Activated gamma-delta T cell (primary cell): ENCODE measurements at regions not wholly inside any gene's neighbourhood (a gene's known extent, or its start where the extent isn't known, plus 50 kb on each side); places are given as distances from the start of the nearest gene placed in this dataset.

ENCODE experiments used
- DNase-seq: peaks from one replicate; lab custom pipeline; 2025; lab: John Stamatoyannopoulos, UW

GRCh38 chr21:22573834-22574233 lies 1575.6 kb downstream of the NCAM2 start:
- no peak for DNase-seq

GRCh38 chr21:22575165-22575584 lies 1577.0 kb downstream of the NCAM2 start:
- DNase-seq, result no peak

DNA sequence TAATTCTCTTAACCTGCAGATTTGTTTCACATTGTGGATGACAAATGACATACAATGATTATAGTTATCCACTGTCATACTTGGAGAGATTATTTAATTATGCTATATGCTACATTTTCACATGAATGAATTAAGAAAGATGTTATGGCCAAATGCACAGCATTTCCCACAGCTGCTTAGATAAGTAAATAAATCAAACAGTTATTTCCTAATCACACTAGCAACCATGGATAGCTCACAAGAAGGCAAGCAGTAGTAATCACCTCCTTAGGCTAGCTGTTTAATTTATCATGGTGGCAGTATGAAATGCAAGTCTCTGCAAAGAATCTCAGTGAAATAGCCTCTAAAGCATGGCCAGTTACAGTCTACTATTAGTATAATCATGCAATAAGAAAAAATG lies 1581.5 kb downstream of the NCAM2 start:
- no peak for DNase-seq

DNA sequence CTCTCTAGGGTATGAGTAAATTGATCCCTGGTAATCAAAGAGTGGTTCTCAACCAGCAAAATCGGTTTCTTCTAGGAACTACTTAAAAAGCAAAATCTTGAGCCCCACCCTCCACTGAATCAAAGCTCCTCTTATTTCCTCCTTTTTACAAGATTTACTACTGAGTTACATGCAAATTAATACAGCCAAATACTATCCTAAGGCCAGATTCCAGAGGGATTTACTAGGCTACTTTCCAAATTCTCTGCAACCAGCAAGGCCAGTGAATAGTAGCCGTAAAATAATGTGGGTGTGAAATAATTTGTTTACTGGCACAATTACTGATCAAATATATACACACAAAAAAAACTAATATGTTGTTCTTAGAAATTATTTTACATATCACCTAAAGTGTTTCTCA lies 1583.8 kb downstream of the NCAM2 start:
- no peak for DNase-seq

- no peak for DNase-seq
Measured at GRCh38 chr21:22584308-22584707, 1586.1 kb downstream of the NCAM2 start.

DNA sequence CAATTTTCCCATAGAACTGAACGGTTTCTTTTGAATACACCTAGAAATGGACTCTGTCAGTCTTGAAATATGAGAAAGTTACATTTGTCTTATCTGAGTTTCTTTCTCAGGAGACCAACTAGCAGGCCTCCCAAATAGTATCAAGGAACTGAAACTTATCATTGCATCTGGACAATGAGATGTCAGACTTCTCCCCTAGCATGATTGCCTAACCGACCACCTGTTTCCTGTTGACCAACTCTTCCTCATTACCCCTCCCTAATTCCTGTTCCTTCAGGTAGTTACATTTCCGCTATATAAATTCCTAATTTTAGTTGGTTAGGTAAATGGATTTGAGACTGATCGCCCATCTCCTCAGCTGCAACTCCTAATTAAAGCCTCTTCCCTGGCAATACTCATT lies 1587.3 kb downstream of the NCAM2 start:
- no peak for DNase-seq

DNA sequence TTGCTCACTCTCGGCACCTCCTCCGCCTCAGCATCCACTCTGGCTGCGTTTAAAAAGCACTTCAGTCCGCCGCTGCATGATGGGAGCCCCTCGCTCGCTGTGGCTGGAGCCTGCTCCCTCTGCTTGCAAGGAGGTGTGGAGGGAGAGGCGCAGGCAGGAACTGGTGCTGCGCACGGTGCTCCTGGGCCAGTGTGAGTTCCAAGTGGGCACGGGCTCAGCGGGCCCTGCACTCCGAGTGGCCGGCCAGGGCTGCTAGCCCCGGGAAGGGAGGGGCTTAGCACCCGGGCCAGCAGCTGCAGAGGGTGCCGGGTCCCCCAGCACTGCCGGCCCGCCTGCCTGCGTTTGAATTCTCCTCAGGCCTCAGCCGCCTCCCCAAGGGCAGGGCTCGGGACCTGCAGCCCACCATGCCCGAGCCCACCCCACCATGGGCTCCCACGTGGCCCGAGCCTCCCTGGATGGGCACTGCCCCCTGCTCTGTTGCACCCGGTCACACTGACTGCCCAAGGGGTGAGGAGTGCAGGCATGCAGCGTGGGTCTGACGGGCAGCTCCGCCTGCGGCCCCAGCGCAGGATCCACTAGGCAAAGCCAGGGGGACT lies 1599.5 kb downstream of the NCAM2 start:
- no peak for DNase-seq

DNA sequence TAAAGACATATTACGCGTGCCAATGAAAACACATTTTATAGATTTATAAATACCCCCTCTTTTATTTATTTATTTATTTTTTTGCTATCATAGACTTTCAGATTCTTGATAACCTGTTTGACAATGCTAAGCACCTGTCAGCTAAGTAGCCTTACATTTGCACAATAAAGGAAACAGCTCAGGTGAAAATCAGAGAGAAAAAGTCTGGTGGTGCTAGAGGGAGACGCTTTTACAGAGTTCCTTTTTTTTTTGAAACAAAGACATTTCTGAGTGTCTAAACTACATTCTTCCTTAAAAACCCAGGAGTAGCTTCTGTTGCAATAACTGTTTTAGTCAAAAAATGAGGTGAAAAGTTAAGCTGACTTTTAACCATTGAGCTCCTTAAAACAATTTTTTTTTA lies 1611.6 kb downstream of the NCAM2 start:
- no peak for DNase-seq

- no peak for DNase-seq
Measured at GRCh38 chr21:22627911-22628310, 1629.7 kb downstream of the NCAM2 start.

- no peak for DNase-seq
Measured at GRCh38 chr21:22630953-22631465, 1632.8 kb downstream of the NCAM2 start.

- DNase-seq, result no peak
Measured at GRCh38 chr21:22632176-22632575, 1634.0 kb downstream of the NCAM2 start.

DNA sequence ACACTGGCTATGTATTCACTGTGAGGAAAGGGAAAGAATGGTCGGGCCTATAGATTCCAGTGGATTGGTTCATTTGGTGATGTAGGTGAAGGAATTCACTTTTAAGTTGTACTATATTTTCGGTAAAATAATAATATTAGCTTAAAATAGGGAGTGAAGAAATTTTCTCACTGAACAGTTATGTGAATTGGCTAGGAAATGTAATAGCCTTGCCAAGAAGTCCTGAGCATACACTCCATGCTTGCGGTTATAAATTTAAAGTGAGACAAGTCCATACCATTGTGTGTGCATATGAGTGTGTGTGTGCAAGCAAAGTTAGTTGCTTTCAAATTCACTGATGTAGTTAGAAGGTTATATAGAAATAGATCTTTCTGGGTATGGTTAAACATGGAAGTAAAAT lies 1651.0 kb downstream of the NCAM2 start:
- DNase-seq, result no peak

GRCh38 chr21:22650226-22650625 lies 1652.0 kb downstream of the NCAM2 start:
- DNase-seq, result no peak

DNA sequence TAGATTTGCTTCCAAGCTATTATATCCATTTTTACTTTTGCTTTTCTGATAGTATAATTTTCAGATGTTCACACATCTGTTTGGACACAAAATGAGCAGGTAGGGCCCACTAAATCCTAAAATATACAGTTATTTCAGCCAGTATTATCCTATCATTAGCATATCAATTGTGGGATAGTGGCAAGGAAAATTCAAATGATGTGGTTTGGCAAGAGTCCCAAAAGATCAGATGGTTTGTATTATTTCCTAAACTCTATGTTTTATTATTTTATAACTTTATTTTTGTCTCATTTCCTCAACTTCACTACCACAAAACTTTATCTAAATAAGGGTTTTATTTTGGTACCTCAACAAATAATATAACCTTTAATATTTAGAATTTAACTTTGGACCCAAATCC lies 1659.6 kb downstream of the NCAM2 start:
- no peak for DNase-seq

- no peak for DNase-seq
Measured at GRCh38 chr21:22670148-22670547, 1671.9 kb downstream of the NCAM2 start.

- no peak for DNase-seq
Measured at GRCh38 chr21:22679207-22679606, 1681.0 kb downstream of the NCAM2 start.

DNA sequence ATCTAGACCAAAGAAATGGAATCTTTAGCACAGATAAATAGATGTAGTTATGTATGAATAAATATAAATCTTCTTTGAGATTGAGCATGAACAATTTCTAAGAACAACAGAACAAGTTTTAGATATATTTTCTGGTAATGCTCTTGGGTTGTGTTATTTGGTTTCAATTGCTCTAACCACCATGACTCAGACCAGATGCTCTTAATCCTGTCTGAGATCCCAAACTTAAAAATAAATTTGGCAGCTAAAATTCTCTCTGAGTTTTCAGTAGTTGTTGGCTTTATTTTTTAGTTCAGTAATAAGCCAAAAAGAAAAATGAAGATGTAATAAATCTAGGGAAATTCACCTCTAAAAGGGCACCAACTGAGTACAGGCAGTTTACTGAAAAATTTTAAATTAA lies 1693.4 kb downstream of the NCAM2 start:
- DNase-seq, result no peak

- DNase-seq, result no peak
Measured at GRCh38 chr21:22703521-22703920, 1705.3 kb downstream of the NCAM2 start.

DNA sequence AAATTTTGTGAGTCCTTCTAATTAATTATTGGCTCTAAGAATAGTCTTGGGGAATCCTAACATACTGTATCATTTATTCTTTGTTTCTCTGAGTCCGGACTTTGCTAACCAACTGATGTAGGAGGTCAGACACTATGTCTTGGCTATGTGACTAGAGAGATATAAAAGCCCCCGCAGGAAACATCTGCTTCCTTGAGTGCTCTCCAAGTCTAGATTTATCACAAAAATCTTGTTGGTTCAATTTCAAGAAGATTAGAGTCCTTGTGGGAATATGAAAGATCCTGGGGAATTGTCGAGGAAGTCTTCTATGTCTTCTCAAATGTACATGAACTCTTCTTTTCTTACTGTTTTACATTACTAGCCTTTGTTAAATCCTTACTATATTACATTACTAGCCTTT lies 1712.5 kb downstream of the NCAM2 start:
- DNase-seq, result no peak

DNA sequence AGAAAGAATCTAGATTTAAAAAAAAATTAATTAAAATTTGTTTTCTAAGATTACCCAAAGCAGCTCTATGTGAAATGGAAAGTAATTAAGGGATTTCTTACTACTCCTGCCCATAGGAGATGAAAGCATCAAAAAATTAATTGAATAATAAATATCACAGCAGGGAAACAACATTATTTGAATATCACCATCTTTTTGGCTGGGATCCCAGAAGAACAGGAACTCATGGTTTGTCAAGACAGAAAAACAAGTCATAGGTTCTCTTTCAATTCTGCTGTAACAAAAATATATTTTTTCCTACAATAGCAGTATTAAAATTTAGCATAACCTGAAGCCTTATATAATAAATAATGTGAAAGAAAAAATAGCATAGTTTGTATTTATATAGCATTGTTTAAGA lies 1713.4 kb downstream of the NCAM2 start:
- DNase-seq, result no peak

DNA sequence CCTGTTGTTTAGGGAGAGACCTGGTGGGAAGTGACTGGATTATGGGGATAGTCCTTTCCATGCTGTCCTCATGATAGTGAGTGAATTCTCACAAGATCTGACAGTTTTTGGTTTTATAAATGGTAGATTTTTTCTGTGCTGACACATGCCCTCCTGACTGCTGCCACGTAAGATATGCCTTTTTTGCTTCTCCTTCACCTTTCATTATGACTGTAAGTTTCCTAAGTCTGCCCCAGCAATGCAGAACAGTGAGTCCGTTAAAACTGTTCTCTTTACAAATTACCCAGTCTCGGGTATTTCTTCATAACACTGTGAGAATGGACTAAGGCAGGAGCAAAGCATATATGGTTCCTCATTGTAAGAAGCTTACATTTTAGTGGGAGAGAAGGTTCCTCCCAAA lies 1727.2 kb downstream of the NCAM2 start:
- DNase-seq, result no peak

DNA sequence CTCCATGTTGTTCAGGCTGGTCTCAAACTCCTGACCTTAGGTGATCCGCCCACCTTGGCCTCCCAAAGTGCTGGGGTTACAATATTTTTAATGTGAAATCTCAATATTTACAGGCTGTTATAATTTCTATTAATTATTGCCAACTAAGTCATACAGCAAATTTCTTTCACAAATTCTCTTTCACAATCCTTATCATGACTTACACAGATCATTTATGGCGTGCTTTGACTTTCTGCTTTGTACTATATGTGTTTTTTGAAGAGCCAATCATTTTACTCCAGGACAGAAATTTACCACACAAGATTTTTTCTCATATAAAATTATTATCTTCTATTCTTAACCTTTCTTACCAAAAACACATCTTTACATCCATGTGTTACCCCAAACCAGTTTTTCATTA lies 1729.9 kb downstream of the NCAM2 start:
- no peak for DNase-seq

DNA sequence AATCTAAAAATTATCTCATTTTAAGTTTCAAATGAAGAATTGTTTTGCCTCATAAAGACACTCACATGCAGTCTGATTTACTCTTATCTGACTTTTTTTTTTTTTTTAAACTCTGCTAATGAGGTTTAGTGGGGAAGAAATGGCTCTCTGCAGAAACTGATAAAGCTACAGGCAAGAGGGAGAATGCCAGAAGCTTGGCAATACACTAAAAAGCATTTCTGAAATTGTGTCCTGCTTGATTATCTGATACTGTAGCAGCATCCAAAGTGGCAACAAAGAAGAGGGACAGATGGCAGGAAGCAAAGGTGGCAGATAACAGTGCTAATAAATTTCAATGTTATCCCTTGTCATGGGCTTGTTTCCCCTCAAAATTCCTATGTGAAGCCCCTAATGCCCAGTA lies 1744.9 kb downstream of the NCAM2 start:
- no peak for DNase-seq

DNA sequence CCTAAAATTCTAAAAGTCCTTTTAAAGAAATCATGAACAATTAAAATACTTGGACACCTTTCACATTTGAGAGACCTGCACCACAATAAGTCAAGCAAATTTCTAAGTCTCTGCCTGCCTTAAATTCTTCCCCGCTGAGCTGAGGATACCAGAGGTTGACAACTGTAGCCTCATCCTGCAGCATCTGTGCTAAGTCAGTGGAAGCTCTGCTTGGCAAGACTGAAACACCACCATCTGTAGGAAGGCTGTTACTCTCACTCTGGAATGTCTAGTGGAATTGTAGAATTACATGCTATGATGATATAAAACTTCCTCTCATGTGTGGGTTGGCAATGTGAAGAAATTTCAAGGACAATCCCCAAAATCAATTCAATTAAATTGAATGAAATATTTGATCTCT lies 1756.5 kb downstream of the NCAM2 start:
- no peak for DNase-seq
